HG03565 (cell line): ENCODE measurements at regions not wholly inside any gene's neighbourhood (a gene's known extent, or its start where the extent isn't known, plus 50 kb on each side); places are given as distances from the start of the nearest gene placed in this dataset.
"Not testable (repeated sequence)": the region's sequence is repeated elsewhere in the genome, so short reads cannot be mapped to it uniquely, and the experiment has no call there.

ENCODE experiments used
- ATAC-seq: cut with Tn5 transposase; IDR thresholded peaks from one replicate; pipeline ENCODE4 v1.9.1; 2021; ENCODE audit warnings: mild to moderate bottlenecking, moderate library complexity; ENCODE audit not compliant: unreplicated experiment

GRCh38 chr2:203626952-203627681 lies 79.3 kb upstream of the CD28 start:
- ATAC-seq, result no peak

- ATAC-seq, result no peak
Observed at GRCh38 chr2:203629699-203630098, 76.7 kb upstream of the CD28 start.

GRCh38 chr2:203631068-203631757 lies 75.2 kb upstream of the CD28 start:
- ATAC-seq, result no peak

- ATAC-seq, result no peak
Observed at GRCh38 chr2:203636588-203637470, 69.6 kb upstream of the CD28 start.

- ATAC-seq, result no peak
Observed at GRCh38 chr2:203637471-203638167, 68.8 kb upstream of the CD28 start.

GRCh38 chr2:203641865-203642264 lies 64.6 kb upstream of the CD28 start:
- not testable (repeated sequence) for ATAC-seq

- ATAC-seq, result not testable (repeated sequence)
Observed at GRCh38 chr2:203642841-203643240, 63.6 kb upstream of the CD28 start.

GRCh38 chr2:203645831-203646230 lies 60.6 kb upstream of the CD28 start:
- no peak for ATAC-seq

- ATAC-seq, result no peak
Observed at GRCh38 chr2:203646266-203646864, 60.1 kb upstream of the CD28 start.

GRCh38 chr2:203646961-203647360 lies 59.5 kb upstream of the CD28 start:
- no peak for ATAC-seq

GRCh38 chr2:203647579-203647978 lies 58.9 kb upstream of the CD28 start:
- ATAC-seq, result no peak

- ATAC-seq, result no peak
Observed at GRCh38 chr2:203648273-203648672, 58.2 kb upstream of the CD28 start.

GRCh38 chr2:203649176-203649814 lies 57.1 kb upstream of the CD28 start:
- no peak for ATAC-seq

- no peak for ATAC-seq
Observed at GRCh38 chr2:203650860-203651613, 55.4 kb upstream of the CD28 start.

GRCh38 chr2:203651621-203652020 lies 54.8 kb upstream of the CD28 start:
- ATAC-seq, result no peak

- ATAC-seq, result no peak
Observed at GRCh38 chr2:203654826-203655225, 51.6 kb upstream of the CD28 start.

GRCh38 chr2:203656522-203657287 lies 49.7 kb upstream of the CD28 start:
- no peak for ATAC-seq
